ENCODE measurements at regions not wholly inside any gene's neighbourhood (a gene's known extent, or its start where the extent isn't known, plus 50 kb on each side); places are given as distances from the start of the nearest gene placed in this dataset.

- Histone ChIP-seq H3F3A (ENCODE audit: low read depth) (no peaks in the 10 kb centered on the region), H3K9me3 (ENCODE audit: insufficient read depth, low read depth, low read length) (no peaks in the 10 kb centered on the region), H3K27me3 (ENCODE audit: insufficient read depth, low read length, poor library complexity, severe bottlenecking) (no peaks in the 10 kb centered on the region), H3K9me2 (replicated peaks; ENCODE audit: low read depth, low read length) (no peaks in the 10 kb centered on the region), H3K79me2 (ENCODE audit: insufficient read depth, low read length) (no peaks in the 10 kb centered on the region), H2AFZ (ENCODE audit: low read length) (no peak overlapping the region), H3K36me3 (ENCODE audit: insufficient read depth, low read length) (no peaks in the 10 kb centered on the region), H3K4me2 (ENCODE audit: low read depth, low read length, poor library complexity, severe bottlenecking) (no peak overlapping the region), H3K4me1 (ENCODE audit: insufficient read depth, low read length, poor library complexity, severe bottlenecking) (no peaks in the 10 kb centered on the region), H3K9ac (ENCODE audit: low read depth, low read length, poor library complexity, severe bottlenecking) (no peak overlapping the region), H4K20me1 (ENCODE audit: insufficient read depth, low read length, poor library complexity, severe bottlenecking) (no peaks in the 10 kb centered on the region), H3K4me3 (ENCODE audit: low read length, poor library complexity, severe bottlenecking) (no peak overlapping the region)
- TF ChIP-seq CTCF (conservative IDR thresholded peaks at IDR 0.05; ENCODE audit: low read length) (no peak), EZH2phosphoT487 (IDR thresholded peaks at IDR 0.05; ENCODE audit: borderline replicate concordance) (no peak)
These were observed 396.6 kb upstream of the RPS6KA3 start for GRCh38 chrX:20663336-20663735.

DNA sequence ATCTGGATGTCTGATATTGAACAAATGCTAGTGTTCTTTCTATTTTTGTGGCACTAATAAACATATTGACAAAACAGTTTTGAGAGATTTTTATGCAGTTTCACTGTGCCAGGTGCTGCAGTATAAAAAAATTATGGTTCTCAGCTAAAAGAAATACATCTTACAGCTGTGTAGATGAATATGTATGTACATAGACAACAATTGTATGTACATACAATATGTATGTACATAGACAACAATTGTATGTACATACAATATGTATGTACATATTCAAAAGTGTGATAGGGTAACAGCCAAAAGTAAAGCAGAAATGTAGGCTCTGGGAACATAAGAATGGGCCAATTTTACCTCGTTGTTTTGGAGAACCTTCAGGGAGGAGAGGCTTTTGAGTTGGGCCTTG is 390.0 kb upstream of the RPS6KA3 start:
- H3K9me2 ChIP-seq (replicated peaks; ENCODE audit: low read depth, low read length): no peaks in the 10 kb centered on the region
- no peak overlapping the region for H3K4me3 ChIP-seq (ENCODE audit: low read length, poor library complexity, severe bottlenecking)
- no peaks in the 10 kb centered on the region for H3K9me3 ChIP-seq (ENCODE audit: insufficient read depth, low read depth, low read length)
- H3K4me2 ChIP-seq (ENCODE audit: low read depth, low read length, poor library complexity, severe bottlenecking): no peak overlapping the region
- H3K79me2 ChIP-seq (ENCODE audit: insufficient read depth, low read length): no peaks in the 10 kb centered on the region
- H3F3A ChIP-seq (ENCODE audit: low read depth): no peaks in the 10 kb centered on the region
- no peaks in the 10 kb centered on the region for H3K36me3 ChIP-seq (ENCODE audit: insufficient read depth, low read length)
- no peak overlapping the region for H3K9ac ChIP-seq (ENCODE audit: low read depth, low read length, poor library complexity, severe bottlenecking)
- H2AFZ ChIP-seq (ENCODE audit: low read length): no peak overlapping the region
- TF ChIP-seq CTCF (conservative IDR thresholded peaks at IDR 0.05; ENCODE audit: low read length) (no peak), EZH2phosphoT487 (IDR thresholded peaks at IDR 0.05; ENCODE audit: borderline replicate concordance) (no peak)
- H4K20me1 ChIP-seq (ENCODE audit: insufficient read depth, low read length, poor library complexity, severe bottlenecking): no peaks in the 10 kb centered on the region
- no peaks in the 10 kb centered on the region for H3K27me3 ChIP-seq (ENCODE audit: insufficient read depth, low read length, poor library complexity, severe bottlenecking)
- no peaks in the 10 kb centered on the region for H3K4me1 ChIP-seq (ENCODE audit: insufficient read depth, low read length, poor library complexity, severe bottlenecking)

DNA sequence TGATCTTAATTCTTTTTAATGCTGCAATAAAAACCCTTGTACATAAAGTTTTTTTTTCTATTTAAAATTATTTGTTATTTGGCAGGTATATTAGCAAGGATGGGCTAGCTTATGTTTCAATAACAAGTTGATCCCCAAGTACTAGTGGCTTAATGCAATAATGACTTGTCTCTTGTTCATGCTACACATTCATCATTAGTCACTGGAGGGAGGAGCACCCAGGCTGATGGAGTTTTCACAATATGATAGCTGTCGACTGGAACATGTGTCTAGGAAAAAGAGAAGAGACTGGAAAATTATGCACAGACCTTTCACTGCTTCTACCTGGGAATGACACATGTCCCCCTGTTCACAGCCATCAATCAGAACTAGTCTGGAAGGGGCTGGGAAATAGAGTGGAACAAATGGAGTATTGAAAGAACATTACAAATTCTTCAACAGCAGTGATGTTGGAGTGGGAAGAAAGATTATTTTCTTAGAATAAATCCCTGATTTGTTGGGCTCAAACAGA is 387.9 kb upstream of the RPS6KA3 start:
- Histone ChIP-seq H4K20me1 (ENCODE audit: insufficient read depth, low read length, poor library complexity, severe bottlenecking) (no peaks in the 10 kb centered on the region), H3K79me2 (ENCODE audit: insufficient read depth, low read length) (no peaks in the 10 kb centered on the region), H2AFZ (ENCODE audit: low read length) (no peak overlapping the region), H3K9me3 (ENCODE audit: insufficient read depth, low read depth, low read length) (no peaks in the 10 kb centered on the region), H3K4me1 (ENCODE audit: insufficient read depth, low read length, poor library complexity, severe bottlenecking) (no peaks in the 10 kb centered on the region), H3K27me3 (ENCODE audit: insufficient read depth, low read length, poor library complexity, severe bottlenecking) (no peaks in the 10 kb centered on the region), H3K4me3 (ENCODE audit: low read length, poor library complexity, severe bottlenecking) (no peak overlapping the region), H3K9ac (ENCODE audit: low read depth, low read length, poor library complexity, severe bottlenecking) (no peak overlapping the region), H3K9me2 (replicated peaks; ENCODE audit: low read depth, low read length) (no peaks in the 10 kb centered on the region), H3K4me2 (ENCODE audit: low read depth, low read length, poor library complexity, severe bottlenecking) (no peak overlapping the region), H3K36me3 (ENCODE audit: insufficient read depth, low read length) (no peaks in the 10 kb centered on the region), H3F3A (ENCODE audit: low read depth) (no peaks in the 10 kb centered on the region)
- TF ChIP-seq EZH2phosphoT487 (IDR thresholded peaks at IDR 0.05; ENCODE audit: borderline replicate concordance): no peak
- TF ChIP-seq CTCF (conservative IDR thresholded peaks at IDR 0.05; ENCODE audit: low read length): no peak
